H7 (cell line): ENCODE measurements at regions not wholly inside any gene's neighbourhood (a gene's known extent, or its start where the extent isn't known, plus 50 kb on each side); places are given as distances from the start of the nearest gene placed in this dataset.
"Not testable (repeated sequence)": the region's sequence is repeated elsewhere in the genome, so short reads cannot be mapped to it uniquely, and the experiment has no call there.

ENCODE experiments used
- DNase-seq: peaks from one replicate; pipeline ENCODE4 v3.0.0; 2012
- H3K27me3 ChIP-seq: 2 replicates; pipeline ENCODE4 v1.6.0; 2011; ENCODE audit warnings: mild to moderate bottlenecking, low read length; ENCODE audit not compliant: control insufficient read depth, insufficient read depth
- H3K36me3 ChIP-seq: replicated peaks from 2 replicates; pipeline ENCODE4 v1.5.1; 2011; ENCODE audit warnings: low read length; ENCODE audit not compliant: control insufficient read depth, insufficient read depth
- H3K4me3 ChIP-seq: 2 replicates; pipeline ENCODE4 v1.5.1; 2011; ENCODE audit warnings: low read depth, mild to moderate bottlenecking, control low read depth, low read length, moderate library complexity; ENCODE audit not compliant: insufficient read depth

DNA sequence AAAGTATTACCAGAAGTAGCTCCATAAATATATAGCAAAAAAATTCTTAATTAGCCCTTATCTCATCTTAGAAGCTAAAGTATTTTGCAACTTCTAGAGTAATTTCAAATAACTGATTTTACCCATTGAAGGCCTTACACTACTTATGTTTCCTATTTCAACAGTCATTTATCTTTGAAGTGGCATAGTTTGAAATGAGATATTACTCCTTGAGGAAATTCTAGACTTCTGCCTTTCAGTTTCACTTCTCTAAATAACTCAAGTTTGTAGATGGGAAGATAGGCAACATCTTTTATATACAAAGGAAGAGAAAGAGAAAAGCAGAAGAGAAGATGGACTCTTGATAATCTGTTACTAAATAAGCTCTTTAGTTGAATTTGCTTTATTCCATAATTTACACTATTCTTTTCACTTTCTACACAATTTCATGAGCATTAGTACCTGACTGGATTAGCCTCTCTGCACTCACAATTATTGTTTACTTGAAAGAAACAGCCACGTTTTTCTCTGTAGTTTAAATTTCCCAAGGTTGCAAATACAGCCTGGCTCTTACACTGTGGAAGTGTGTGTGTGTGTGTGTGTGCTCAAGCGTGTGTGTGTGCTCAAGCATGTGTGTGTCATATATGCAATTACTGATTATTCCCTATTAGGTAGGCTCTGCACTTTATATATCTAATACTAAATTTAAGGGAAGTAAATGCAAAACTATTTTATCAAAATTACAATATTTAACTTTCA lies 60.6 kb upstream of the EMB start:
- no peak for DNase-seq
- no peak overlapping the region for H3K4me3 ChIP-seq
- H3K27me3 ChIP-seq: no peaks in the 10 kb centered on the region
- no peaks in the 10 kb centered on the region for H3K36me3 ChIP-seq

DNA sequence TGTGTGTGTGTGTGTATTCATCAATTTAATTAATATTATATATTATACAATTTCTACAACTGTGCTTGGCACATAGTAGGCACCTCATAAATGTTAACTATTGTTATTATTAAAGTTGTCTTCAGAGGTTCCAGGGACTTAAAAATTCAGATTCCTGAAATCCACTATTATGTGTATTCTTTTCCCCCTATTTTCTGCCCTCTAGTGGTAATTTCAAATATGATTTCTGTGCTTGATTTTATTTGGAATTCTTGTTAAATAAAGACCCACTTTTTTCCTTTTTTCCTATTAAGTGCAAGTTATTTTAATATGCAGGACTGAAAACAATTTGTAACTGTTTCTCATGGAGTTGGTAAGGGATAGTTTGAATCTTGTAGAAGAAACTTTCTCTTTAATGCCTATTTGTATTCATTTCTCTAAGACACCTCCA lies 72.0 kb upstream of the EMB start:
- not testable (repeated sequence) for H3K27me3 ChIP-seq, DNase-seq, H3K4me3 ChIP-seq, H3K36me3 ChIP-seq

DNA sequence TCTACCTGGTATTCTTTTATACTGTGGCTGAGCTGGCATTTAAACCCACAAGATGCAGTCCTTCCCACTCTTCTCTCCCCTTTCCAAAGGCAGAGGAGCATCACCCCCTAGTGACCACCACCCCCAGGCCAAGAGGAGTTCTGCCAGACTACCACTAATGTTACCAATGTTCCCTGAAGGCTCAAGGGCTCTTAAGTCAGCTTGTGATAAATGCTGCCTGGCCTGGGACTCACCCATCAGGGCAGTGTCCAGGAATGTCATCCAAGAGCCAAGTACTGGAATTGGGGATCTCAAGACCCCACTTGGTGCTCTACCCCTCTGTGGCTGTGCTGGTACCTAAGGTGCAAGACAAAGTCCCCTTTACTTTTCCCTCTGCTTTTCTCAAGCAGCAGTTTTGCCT lies 80.0 kb upstream of the EMB start:
- not testable (repeated sequence) for H3K4me3 ChIP-seq, DNase-seq

DNA sequence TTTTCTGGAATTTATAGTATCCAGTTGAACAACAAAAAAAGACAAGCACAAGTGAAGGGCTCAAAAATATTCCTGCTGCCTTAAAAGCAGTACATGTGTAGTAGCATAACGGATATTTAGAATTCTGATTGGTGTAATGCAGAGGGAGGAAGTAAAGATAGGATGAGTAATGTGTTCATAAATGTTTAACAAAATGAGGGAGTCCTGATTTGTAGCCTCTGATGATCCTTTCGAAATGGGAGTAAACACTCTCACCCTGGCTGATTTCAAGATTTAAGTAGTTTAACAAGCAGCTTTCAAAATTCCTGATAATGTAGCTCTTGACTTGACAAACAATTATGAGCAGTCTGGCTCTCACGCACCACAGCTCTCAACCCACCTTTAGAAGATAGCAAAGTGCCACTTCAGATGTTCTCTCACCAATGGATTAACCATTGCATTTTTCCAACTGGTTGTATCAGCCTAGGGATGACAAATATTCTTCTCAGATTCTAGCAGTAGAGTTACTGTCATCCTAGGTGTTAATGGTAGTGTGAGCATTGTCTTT lies 86.5 kb upstream of the EMB start:
- not testable (repeated sequence) for H3K27me3 ChIP-seq, H3K36me3 ChIP-seq, H3K4me3 ChIP-seq, DNase-seq

More for the DNA sequence above, 80.0 kb upstream of the EMB start:
- H3K27me3 ChIP-seq, H3K36me3 ChIP-seq: not testable (repeated sequence)

DNA sequence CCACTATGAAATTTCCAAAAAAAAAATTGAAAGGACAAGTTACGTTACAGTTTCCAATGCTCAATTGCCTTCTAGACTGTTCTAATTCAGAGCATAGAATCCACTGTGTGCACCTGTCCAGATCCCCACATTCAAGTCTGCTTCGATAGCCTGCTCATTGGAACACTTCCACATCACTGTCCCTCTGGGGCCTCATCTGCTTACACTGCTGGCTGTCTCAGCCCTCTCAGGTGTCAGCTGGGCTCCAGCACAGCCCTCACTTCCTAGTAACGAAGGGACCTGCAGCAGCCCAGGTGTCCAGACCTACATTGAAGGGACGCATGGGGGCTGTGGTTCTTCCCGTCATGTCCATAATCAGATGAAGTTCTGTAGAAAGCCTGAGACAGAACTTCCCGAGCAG lies 94.3 kb upstream of the EMB start:
- Histone ChIP-seq H3K36me3 (no peaks in the 10 kb centered on the region), H3K27me3 (no peaks in the 10 kb centered on the region), H3K4me3 (no peak overlapping the region)
- no peak for DNase-seq

DNA sequence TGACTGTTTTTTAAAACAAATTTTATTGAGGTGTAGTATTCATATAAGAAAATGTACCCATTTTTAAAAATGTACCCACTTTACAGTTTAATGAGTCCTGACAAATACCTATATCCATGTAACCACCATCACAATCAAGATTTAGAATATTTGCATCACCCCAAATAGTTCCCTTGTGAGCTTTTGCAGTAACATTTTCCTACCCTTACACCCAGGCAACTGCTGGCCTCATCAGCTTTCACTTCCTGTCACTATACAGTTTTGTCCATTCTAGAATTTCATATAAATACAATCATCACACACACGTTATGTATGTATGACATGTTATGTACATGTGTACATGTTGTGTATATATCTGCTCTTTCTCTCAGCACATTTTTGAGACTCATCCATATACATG lies 96.4 kb upstream of the EMB start:
- not testable (repeated sequence) for H3K27me3 ChIP-seq, H3K36me3 ChIP-seq, DNase-seq, H3K4me3 ChIP-seq

DNA sequence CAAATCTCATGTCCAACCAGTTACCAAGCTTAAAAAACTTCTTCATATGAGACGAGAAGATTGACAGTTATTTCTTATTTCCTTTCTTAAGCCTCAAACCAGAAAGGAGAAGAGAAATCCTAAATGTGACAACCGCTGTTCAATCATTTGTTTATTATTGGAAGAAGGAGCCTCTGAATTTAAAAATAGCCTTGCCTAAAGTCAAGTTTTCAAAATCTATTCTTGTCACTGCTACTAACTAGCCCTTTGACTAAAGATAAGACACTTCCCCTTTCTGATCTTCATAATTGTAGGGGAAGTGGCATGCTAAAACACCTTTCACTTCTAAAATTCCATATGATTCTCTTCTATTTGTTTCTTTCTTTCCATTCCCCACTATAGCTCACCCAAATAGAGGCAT lies 106.2 kb upstream of the EMB start:
- Histone ChIP-seq H3K4me3 (no peak overlapping the region), H3K36me3 (no peaks in the 10 kb centered on the region), H3K27me3 (no peaks in the 10 kb centered on the region)
- no peak for DNase-seq

DNA sequence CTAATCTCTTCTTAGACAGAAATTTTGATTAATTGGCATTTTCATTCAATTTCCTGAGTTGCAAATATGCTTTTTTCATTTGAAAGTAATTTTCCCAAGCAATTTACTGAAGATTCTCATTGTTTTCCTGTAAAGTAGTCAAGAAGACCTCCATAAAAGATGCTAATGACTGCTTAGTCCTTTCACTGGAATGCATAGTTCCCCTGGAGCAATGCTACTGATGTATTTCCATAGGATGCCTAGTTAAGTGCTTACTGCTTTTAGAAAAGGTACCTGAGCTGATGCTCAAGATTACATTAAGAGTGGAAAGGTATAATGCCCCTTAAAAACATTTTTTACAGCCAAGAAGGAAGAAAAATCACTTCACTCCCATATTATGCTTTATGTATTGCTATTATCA lies 109.2 kb upstream of the EMB start:
- DNase-seq: no peak
- Histone ChIP-seq H3K4me3 (no peak overlapping the region), H3K36me3 (no peaks in the 10 kb centered on the region), H3K27me3 (no peaks in the 10 kb centered on the region)

DNA sequence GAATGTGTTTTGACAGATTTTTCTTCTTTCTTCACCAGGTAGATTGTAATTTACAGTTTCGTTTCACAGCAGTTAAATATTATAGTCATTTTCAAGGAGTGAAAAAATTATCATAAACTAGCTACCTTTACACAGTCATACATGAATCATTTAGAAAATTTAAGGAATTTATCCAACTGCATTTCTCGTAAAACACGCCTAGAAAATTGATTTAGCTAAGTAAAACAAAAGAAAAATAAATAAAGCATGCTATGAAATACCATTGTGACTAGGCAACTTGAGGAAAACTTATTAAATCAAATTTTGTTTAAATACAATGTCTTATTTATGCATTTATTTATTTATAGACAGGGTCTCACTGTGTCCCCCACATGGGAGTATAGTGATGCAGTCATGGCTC lies 109.9 kb upstream of the EMB start:
- no peak for DNase-seq
- no peak overlapping the region for H3K4me3 ChIP-seq
- no peaks in the 10 kb centered on the region for H3K27me3 ChIP-seq
- no peaks in the 10 kb centered on the region for H3K36me3 ChIP-seq

DNA sequence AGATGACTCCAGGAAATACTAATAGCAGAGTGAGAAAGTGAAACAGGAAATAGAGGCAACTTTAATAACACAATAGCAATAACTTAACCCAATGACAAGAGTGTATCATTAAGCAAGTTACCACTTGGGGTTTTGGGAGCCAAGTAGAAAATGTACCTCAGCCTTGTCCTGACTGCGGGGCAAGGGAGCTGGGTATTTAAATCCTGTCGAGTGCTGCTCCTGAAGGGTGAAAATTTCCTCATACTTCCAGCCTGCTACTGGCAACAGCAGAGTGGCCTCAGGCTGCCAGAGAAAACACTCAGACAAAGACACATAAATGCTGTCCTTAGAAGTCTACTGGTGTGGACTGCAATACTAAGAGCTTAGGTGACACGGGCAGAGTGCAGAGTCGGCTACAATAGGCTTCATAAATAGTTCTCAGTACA lies 112.5 kb upstream of the EMB start:
- DNase-seq: no peak
- H3K36me3 ChIP-seq: no peaks in the 10 kb centered on the region
- no peaks in the 10 kb centered on the region for H3K27me3 ChIP-seq
- no peak overlapping the region for H3K4me3 ChIP-seq

DNA sequence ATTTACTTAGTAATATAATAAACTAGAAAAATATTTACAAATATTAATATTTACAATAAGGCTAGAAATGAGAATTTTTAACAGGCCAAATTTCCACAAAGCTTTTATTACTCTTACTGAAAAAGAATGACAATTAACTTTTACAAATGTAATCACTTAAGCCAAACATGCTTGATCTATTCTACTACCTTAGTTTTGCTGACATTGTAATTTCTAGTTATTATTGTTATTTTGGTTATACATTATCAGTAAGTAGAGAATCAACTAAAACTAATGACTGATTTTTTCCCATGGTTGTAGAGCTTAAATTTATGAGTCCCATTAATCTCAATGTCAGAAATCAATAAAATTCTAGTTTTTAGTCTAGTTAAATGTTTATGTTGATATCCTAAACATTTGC lies 107.8 kb upstream of the PARP8 start:
- not testable (repeated sequence) for H3K27me3 ChIP-seq, H3K36me3 ChIP-seq

DNA sequence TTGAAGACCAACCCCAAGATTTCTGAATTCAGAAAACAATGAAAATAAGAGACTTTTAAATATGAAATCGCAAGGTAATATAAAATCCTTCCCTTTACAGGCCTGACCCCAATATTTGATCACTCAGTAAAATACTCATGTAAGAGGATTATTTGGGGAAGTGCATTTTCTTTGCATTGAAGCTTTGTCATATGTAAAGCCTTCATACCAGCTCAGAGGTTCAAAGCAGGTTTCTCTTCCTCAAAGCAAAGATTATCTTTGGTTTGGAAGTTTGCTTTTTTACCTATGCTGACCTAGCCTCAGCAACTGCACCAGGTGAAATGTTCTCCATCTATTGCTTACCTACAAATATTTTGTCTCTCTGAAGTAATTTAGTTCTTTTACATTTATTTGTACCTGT lies 106.5 kb upstream of the PARP8 start:
- Histone ChIP-seq H3K36me3 (no peaks in the 10 kb centered on the region), H3K4me3 (no peak overlapping the region), H3K27me3 (no peaks in the 10 kb centered on the region)
- no peak for DNase-seq

More for the DNA sequence above, 107.8 kb upstream of the PARP8 start:
- not testable (repeated sequence) for DNase-seq, H3K4me3 ChIP-seq

DNA sequence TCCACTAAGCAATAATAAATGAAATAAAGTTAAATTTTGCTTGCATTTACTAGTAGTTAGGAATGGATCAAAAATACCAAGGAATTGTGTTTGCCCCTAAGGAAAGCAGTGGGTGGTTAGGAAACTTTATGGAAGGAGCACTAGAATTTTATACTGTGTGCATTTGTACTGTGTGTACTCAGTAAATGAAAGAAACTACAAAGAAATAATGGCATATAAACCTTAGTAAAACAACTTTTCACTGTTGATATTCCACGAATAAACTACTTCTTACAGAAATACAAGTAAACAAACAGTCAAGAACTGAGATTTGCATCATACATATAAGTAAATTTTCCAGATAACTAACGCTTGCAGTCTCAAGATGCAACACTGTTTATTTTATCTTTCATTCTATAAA lies 103.7 kb upstream of the PARP8 start:
- Histone ChIP-seq H3K36me3 (no peaks in the 10 kb centered on the region), H3K27me3 (no peaks in the 10 kb centered on the region), H3K4me3 (no peak overlapping the region)
- no peak for DNase-seq

DNA sequence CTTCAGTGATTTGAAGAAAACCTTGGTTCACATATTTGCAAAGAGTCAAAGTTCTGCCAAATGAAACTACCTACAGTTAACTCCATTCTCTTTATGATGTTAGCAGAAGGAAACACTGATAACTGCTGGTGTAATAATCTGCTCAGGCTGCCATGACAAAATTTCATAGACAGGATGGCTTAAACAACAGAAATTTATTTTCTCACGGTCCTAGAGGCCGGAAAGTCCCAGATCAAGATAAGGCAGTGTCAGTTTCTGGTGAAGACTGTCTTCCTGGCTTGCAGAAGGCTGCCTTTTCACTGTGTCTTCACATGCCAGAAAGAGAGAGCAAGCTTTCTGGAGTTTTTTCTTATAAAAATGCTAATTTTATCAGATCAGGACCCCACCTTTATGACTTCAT lies 102.4 kb upstream of the PARP8 start:
- DNase-seq: no peak
- Histone ChIP-seq H3K4me3 (no peak overlapping the region), H3K36me3 (no peaks in the 10 kb centered on the region), H3K27me3 (no peaks in the 10 kb centered on the region)

DNA sequence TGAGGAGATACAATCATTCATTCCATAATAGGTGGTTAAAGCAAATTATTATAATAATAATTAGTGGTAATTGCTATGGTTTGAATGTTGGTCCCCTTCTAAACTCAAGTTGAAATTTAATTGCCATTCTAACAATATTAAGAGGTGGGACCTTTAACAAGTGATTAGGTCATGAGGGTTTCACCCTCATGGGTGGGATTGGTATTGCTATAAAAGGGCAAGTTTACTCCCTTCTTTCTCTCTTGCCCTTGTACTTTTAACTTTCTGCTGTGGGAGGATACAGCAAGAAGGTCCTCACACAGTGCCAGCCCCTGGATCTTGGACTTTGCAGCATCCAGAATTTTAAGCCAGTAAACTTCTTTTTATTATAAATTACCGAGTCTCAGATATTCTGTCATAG lies 101.9 kb upstream of the PARP8 start:
- Histone ChIP-seq H3K36me3 (no peaks in the 10 kb centered on the region), H3K27me3 (no peaks in the 10 kb centered on the region), H3K4me3 (no peak overlapping the region)
- DNase-seq: no peak

DNA sequence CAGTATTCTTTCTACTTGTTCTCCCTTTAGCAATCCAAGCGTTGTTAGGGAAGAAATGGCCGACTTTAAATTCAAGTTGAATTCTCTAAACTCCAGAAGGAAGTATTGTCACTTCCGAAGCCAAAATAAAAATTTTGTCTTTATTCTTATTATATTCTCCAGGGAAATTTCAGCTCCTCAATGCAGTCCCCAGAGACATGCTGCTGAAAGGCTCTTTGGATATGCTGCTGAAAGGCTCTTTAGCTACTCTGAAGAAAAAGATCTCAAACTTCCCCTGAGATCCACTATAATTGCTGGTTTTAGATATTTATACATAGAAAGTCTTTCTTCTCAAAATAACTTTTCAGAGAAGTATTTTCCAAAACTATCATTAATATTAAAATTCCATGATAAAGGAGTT lies 92.3 kb upstream of the PARP8 start:
- H3K27me3 ChIP-seq: no peaks in the 10 kb centered on the region
- no peak overlapping the region for H3K4me3 ChIP-seq
- DNase-seq: no peak
- no peaks in the 10 kb centered on the region for H3K36me3 ChIP-seq
